Left renal cortex interstitium (tissue), 4 donors: ENCODE measurements at regions not wholly inside any gene's neighbourhood (a gene's known extent, or its start where the extent isn't known, plus 50 kb on each side); places are given as distances from the start of the nearest gene placed in this dataset.

Experiments
- DNase-seq, 4 donors: peaks; one replicate each; pipeline ENCODE4 v3.0.0-alpha.2; 2013; ENCODE audit warnings: low read depth in 4 of 4, low spot score in 2 of 4, missing footprints in 1 of 4

DNA sequence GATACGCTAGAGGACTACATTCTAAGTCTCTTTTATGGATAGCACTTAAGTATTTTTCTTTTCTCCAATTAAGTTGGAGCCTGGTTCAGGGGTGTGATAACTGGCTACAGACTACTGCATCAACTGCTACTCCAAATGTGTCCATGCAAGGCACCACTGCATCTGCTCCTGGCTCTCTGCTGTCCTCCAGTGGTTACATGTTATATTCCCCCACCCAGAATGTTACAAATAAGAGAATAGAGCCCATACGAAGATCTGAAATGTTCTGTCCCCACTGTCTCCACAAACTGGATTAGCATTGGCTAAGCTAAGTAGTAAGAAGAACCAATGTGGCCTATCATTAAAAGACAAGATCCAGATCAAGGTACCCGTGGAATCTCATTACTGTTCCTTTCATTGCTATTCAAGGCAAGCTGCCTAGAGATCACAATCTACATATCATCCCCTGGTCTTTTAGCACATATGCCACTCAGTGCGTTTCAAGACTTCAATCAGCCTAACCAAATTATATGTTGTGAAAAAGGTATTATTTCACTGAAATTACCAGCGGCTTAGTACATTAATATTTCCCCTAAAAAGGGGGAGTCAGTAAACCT is 308.3 kb upstream of the SLC8A1 start:
- DNase-seq: no peak

DNA sequence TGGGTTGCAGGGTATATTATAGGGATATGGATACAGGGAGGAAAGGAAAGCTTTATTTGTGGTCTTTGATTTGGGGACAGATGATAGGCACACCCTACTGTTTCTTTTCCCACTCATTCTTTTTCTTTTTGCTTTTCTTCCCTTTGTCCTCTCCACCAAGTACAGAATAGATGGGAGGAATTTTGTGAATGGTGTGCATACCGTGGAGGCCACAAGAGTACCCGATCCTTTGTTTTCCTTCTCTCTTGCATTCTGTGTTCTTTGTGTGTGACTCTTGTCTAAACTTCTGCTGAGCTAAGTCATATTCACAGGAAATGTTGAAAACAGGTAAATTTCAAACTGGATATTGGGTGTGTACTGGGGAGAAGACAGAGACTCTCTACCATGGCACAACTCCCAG is 321.4 kb upstream of the SLC8A1 start:
- no peak for DNase-seq

- no peak for DNase-seq
Measured at GRCh38 chr2:40783704-40784103, 331.8 kb upstream of the SLC8A1 start.

DNA sequence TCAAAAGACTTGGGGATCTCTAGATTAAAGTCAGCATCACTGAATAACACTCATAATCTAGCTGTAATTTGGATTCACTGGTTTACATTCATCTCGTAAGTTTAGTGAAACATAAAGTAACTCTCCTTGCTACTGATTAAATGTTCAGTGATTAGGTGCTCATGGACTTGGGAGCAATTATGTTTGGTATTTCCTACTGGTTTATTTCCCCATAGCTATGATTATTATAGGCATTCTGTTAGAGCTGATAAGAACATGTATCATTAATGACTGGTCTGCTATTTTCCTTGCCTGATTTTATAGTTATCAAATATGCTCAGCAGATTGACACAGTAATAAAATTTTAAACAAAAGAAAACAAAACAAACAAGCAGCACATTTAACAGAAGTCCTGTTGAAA is 334.7 kb upstream of the SLC8A1 start:
- no peak for DNase-seq

DNA sequence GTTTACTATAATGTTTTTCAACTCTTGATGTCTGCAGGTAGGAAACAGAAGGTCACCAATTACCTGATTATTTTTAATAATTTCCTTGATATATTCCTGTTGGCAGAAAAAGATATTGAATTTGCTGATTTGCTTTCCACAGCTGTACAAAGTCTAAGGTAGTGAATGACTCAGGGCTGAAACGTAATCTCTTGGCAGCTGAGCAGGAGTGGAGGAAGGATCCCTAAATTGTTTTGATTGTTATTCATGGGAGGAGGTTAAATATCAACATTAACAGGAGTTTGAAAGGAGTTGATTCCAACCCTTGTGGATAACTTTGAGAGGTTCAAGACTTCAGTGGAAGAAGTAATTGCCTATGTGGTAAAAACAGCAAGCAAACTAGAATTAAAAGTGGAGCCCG is 345.2 kb upstream of the SLC8A1 start:
- no peak for DNase-seq

GRCh38 chr2:40803900-40804299 is 352.0 kb upstream of the SLC8A1 start:
- no peak for DNase-seq

DNA sequence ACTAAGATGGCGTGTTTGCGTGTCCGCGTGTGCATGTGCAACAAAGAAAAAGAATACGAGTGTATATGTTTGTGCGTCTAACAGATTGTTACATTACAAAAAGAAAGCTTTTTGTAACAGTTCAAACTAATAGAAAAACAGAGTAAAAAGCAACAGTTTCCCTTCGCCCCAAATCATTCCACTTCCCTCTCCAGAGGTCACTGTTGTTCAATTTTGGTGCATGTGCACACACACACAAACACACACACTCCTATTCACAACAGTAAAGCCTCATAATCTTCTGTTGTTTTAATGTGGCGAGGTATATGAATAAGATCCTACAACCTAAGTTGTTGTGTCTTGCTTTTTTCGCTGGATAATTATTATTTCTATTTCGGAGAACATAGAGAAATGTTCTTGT is 357.3 kb upstream of the SLC8A1 start:
- DNase-seq: no peak

DNA sequence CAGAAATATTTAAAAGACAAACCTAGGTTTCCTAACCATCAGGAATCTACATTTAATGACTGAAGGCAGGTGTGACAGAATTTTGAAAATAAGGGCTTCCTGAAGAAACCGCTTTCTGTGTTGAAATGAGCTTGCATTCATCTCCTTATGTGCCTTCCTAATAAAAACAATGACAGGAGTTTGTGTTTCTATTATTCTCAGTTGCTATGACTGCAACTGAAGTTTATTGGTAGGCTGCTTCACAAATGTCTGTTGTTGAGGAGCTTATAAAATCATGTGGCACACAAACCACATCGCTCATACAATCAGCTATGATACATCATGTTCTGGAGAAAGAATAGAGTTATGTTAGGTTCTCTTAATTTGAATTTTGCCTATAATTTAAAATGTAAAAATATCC is 362.7 kb upstream of the SLC8A1 start:
- no peak for DNase-seq

DNA sequence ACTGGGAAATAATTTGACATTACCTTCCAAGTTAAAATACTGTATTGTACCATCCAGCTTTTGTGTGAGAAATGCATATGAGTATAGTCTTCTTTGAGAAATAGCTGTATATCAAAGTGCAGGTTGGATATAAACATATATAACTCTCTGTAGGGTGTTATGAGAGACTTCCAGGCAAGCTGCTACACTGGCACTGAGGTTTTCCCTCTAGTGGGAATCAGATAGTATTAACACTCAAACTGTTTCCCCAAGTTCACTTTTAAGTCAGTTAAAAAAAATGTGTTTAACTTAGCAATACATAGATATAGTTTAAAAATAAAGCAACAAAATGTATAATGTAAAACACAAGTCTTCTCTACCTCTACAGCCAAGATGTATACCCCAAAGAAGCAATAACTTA is 368.4 kb upstream of the SLC8A1 start:
- no peak for DNase-seq

DNA sequence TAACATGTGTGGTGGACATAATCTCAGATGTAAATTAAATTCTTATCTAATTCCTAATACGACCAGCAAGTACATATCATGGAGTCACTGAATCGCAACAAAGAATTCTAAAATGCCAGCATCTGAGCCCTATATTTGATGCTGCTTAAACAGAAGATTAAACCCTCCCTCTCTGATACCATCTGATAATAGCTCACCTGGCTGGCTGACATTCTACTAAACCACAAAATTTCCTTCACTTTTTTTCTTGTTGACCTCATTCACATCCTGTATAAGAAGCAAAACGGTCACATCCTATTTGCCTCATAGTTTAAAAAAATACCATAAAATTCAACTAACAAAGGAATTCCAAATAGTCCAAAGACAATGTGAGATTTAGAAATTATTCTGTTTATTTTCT is 371.6 kb upstream of the SLC8A1 start:
- DNase-seq: no peak

DNA sequence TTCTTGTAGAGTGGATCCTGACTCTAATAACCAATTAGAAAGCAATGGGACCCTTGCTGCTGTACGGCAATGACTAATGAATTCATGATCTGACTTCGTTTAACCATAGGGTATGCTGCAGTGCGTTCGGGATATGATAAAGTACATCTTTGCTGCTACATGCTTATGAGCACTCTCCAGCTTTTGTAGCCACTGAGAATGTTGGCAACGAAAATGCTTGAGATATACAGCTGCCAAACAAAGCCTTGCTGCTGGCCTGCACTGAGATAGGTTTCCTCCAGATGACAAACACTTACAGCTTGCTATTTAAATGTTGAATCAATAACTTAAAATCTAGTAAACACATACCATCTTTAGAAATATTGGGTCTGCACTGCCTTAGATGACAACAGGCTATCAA is 372.4 kb upstream of the SLC8A1 start:
- DNase-seq: no peak

DNA sequence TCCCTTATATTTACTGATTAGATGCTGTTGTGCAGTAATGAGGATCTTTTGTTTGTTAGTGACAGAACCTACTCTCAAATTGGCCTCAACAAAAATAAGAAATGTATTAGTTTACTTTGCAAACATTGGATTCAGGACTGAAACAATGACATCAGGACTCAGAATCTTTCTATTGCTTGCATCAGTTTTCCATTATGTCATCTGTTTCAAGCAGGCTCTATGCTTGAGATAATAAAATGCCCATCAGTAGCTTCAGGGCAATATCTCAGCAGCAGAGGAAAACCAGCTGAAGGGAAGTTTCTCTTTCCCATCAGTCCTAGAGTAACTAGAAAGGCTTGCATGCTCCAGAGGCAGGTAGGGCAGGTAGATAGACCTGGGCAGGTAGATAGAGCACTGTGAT is 375.5 kb upstream of the SLC8A1 start:
- no peak for DNase-seq

- no peak for DNase-seq
Measured at GRCh38 chr2:40831321-40831873, 379.5 kb upstream of the SLC8A1 start.

DNA sequence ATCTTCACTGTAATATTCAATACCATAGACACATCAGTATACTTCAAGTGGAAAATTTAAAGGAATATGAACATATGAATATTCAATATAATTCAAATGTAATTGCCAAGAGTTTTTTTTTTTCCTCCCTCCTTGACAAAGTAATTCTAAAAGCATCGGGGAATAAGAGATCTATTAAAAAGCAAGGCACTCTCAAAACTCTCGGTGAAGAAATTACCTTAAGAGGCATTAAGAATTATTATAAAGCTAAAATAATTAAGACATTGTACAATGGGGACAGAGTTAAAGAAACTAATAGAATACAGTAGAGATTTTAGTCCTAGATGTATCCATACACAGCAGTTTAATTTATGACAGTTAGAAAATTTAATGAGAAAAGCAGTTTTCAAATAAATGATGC is 390.0 kb upstream of the SLC8A1 start:
- no peak for DNase-seq

- no peak for DNase-seq
Measured at GRCh38 chr2:40844353-40845277, 392.7 kb upstream of the SLC8A1 start.

DNA sequence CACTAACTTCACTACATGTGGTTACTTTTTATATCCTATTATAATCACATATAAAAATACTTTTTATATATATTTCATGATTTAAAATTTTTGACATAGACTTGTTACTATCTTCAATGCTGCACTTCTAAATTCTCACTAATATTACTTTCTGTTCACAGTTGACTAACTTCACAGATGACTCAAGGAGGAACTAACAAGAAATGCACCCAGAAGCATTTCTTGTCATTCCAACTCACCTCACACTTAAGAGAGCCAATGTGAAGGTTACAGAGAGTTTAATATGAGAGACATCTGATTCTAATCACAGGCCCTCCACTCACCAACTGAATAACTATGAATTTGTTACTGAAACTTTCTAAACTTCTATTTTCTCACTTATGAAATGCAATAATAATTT is 399.8 kb upstream of the SLC8A1 start:
- DNase-seq: no peak

- DNase-seq: no peak
Measured at GRCh38 chr2:40859617-40860016, 407.7 kb upstream of the SLC8A1 start.

- no peak for DNase-seq
Measured at GRCh38 chr2:40867829-40868228, 415.9 kb upstream of the SLC8A1 start.

GRCh38 chr2:40872580-40872979 is 420.7 kb upstream of the SLC8A1 start:
- no peak for DNase-seq

DNA sequence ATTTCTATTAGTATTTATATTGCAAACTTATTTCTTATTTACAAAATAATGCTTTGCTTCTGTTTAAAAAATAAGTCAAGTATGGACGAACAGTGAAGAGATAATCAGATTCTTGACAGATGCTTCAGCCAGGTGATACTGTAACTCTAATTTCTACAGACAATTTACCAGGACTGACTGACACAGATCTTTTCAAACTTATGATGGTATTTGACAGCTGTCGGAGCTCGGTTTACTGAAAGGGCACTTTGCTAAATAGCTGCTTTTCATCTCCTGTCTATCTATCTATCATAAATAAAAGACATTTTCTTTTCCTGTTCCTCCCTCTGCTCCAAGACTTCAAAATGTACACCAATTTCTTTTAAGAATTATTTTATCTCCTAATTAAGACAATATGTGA is 422.5 kb upstream of the SLC8A1 start:
- no peak for DNase-seq

DNA sequence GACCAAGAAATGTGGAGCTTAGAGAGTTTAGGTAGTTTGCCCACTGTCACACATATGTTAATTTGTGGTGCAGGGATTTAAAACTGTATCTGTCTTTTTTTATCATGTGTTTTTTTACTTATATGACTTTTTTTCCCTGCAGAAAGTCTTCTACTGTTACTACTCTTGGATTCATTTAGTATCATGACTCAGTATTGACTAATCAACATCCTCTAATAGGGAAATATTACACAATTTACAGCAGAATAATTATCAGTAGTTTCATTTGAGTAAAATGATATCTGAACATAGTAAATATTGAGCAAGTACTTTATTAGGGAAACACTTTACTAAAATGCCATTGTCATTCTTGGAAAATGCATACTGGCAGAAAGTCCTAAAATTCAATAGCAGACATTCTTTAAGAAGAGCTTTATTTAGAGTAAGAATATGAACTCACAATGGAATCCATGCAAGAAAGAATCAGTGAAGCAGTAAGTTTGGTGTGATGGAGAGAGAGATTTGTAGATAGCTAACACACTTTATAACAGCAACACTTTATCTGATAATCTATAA is 425.9 kb upstream of the SLC8A1 start:
- no peak for DNase-seq

DNA sequence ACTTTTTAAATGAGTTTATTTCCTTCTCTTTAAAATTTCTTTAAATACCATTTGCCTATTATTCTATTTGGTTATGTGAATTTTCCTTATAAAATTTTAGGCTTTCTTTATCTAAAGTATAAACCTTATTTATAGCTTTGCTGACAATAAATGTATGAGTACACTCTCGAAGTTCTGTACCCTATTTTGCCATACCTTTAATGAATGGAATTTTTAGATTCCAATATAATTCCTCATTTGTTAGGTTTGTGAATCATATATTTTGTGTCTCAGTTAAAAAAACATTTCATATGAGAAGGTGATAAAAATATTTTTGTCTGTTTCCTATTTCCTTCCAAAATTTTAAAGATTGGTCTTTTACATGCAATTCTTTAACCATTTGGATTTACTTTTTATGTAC is 427.4 kb upstream of the SLC8A1 start:
- DNase-seq: no peak
